ENCODE measurements at regions not wholly inside any gene's neighbourhood (a gene's known extent, or its start where the extent isn't known, plus 50 kb on each side); places are given as distances from the start of the nearest gene placed in this dataset.

GRCh38 chr12:90485560-90485959 is 469.4 kb downstream of the CCER1 start:
- TF ChIP-seq CTCF (conservative IDR thresholded peaks at IDR 0.05 in 1 of 2, IDR thresholded peaks at IDR 0.05 in 1 of 2; ENCODE audit: extremely low read depth in 1 of 2, insufficient read depth in 1 of 2, low read depth in 1 of 2, low read length in 2 of 2), result no peak
- TF ChIP-seq EZH2 (IDR thresholded peaks at IDR 0.05; ENCODE audit: borderline replicate concordance, low read length), result no peak
